Amniotic epithelial cell (primary cell): ENCODE measurements at regions not wholly inside any gene's neighbourhood (a gene's known extent, or its start where the extent isn't known, plus 50 kb on each side); places are given as distances from the start of the nearest gene placed in this dataset.
"Not testable (repeated sequence)": the region's sequence is repeated elsewhere in the genome, so short reads cannot be mapped to it uniquely, and the experiment has no call there.

Experiments
- DNase-seq: peaks from one replicate; pipeline ENCODE4 v3.0.0-alpha.2; 2010; ENCODE audit warnings: low read depth

DNA sequence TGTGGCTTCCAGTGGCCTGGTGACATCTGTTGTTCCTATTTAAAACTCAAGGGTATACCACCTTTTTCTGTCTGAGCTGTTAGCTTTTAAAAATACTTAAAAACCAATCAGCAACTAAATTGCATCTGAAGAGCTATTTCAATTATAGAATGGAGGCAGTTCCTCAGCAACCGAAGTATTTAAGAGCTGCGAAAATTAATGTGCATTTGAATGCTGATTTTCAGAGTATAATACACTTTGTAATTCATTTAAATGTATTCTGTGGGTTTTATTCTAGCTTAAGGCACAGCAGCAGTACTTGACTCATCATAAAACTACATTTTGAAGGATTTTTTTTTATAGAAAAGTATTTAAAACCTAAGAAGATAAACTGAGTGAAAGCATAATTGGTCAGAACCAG lies 404.9 kb upstream of the PRKCQ start:
- no peak for DNase-seq

DNA sequence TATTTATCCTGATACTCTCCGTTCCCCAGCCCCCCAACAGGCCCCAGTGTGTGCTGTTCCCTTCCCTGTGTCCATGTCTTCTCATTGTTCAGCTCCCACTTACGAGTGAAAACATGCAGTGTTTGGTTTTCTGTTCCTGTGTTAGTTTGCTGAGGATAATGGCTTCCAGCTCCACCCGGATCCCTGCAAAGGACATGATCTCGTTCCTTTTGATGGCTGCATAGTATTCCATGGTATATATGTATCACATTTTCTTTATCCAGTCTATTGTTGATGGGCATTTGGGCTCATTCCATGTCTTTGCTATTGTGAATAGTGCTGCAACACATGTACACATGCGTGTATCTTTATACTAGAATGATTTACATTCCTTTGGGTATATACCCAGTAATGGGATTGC lies 403.9 kb upstream of the PRKCQ start:
- not testable (repeated sequence) for DNase-seq

DNA sequence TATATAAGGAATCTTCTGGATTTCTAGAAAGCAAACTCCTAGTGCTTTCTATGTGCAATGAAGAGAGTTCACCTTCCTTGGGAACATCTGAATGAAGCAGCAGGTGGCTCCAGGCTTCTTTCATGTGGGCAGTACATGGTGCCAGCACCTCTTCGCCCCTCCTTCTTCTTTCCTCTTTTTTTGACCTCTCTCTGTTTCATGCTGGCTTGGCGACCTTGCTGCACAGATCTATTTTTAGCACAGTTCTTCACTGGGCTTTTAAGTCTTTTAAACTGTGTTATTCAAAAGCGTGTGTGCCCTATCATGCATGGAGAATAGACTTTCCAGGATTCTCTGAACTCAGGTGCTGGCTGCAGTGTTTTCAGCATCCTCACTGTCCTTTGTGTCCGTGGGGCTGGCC lies 400.3 kb upstream of the PRKCQ start:
- no peak for DNase-seq

DNA sequence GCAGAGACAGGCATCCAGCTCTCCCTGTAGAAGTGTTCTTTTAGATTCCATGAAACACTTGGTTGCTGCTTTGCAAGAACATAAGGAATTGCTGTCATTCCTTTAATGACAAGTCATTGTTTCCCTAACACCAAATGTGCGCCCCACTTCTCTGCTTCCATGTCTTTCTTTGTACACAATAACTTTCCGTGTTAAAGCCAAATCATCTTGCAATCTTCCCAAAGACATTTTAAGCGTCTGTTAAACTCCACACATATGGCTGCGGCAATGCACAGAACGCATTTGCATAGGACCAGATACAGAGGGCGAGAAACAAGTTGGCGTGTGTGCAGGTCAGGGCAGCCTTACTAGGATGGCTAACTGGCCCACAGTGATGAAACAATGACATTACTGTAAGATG lies 399.3 kb upstream of the PRKCQ start:
- no peak for DNase-seq

DNA sequence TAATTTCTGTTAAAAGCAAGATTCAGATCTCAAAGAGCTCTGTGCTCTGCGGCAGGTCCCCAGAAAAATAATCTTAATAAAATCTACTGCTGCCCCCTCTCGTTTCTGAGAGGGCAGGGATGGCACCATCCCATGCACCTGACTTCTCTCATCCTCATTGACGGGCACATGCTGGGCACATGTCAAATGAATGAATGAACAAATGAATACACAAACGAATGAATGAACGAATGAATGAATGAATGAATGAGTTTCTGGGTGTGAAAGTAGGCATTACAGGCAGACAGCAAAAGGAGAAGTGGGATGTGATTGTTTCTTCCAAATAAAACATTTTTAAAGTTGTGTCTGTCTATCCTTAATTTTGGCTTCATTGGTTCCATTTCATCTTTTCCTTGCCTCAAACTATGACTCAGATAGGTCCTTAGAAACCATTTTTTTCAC lies 398.1 kb upstream of the PRKCQ start:
- DNase-seq, result no peak

DNA sequence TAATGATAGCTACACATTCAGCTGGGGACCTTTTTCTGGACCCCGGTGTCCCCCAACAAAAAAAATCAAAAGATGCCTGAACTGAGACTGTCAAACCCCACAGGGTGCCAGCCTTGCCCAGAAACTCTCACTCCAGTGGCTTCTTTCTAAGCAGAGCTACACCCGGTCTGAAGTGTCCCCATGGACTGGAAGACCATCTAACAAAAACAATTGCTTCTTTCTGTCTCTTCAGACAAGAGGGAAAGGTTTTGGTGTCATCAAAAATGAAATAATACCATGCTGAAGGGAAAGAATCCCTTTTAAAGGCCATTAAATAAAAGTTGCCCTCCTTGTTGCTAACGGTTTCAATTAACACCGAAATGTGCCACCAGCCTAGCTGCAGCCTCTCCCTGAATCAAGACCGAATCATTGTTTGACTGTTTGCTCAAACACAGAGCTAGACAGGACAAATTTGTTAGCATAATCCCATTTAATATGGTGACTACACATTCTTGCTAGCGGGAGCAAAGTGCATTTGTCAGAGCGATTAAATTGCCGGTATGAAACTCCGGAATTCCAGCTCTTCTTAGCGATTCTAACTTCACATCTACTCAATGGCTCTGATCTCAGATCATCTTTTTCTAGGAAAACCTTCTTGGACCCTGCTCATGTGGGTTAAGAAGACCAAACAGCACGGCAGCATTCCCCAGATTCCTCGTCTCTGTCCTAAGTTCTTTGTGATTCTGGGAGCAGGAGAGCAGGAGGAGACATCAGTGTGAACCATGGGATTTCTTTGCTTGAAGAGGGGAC lies 397.5 kb upstream of the PRKCQ start:
- no peak for DNase-seq

DNA sequence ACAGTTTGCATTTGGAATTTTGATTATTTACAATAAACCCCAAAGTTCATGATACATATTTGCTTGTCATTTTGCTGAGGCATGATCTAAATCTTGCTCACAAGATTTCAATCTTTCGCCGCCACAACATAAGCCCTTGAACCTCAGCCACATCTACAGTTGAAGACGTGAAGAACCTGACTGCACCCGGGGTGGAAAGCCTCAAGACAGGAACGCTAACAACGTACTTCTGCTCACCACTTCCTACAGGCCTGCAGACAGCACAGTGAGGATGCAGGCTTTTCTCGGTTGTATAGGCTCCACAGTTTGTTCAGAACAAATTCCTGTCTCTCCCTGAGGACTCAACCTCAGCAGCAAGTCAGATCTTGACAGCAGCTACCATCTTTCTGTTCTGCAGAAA lies 393.8 kb upstream of the PRKCQ start:
- no peak for DNase-seq

DNA sequence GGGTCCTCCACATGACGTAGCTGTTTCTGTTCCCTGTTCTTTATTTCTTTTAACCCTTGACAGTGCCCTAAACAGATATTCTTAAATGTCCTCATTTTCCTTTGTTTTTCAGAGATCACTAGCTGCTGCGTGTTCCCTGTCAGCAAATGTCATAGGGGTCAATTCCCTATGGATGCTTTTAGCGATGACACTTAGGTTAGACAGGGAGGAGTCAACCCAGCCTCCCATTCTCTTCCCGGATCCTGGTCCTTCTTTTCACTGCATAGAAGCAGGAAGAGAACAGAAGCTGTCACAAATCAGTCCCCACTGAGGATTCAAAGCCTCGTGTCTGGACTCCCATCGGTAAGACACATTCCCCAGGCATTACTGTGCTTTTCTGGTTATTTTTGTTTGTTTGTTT lies 392.1 kb upstream of the PRKCQ start:
- DNase-seq, result no peak

DNA sequence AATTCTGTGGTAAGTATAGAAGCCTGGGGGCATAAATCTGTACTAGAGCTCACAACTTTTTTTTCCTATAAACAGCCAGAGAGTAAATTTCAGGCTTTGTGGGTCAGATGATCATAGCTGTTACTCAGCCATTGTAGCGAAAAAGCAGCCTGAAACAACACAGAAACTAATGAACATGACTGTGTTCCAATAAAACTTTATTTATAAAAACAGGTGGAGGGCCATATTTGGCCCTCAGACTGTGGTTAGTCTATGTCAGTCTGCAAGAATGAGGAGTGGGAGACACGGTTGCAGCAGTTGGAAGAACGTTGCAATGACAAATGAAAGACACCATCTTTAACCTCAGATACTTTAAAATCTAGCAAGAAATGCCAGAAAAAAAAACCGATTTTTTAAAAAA lies 389.6 kb upstream of the PRKCQ start:
- DNase-seq, result no peak

DNA sequence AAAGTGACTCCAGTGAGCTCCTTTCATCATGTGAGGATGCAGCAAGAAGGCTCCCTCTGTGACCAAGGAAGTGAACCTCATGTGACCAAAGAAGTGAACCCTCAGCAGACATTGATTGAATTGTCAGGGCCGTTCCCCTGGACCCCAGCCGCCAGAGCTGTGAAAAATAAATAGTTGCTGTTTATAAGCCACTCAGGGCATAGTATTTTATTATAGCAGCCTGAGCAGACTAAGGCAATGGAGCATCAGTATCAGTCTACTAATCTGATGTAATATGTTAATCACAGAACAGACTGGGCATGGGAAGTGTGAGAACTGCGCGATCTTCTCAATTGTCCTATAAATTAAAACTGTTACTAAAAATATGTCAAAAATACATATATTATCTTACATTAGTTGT lies 384.5 kb upstream of the PRKCQ start:
- DNase-seq, result no peak

DNA sequence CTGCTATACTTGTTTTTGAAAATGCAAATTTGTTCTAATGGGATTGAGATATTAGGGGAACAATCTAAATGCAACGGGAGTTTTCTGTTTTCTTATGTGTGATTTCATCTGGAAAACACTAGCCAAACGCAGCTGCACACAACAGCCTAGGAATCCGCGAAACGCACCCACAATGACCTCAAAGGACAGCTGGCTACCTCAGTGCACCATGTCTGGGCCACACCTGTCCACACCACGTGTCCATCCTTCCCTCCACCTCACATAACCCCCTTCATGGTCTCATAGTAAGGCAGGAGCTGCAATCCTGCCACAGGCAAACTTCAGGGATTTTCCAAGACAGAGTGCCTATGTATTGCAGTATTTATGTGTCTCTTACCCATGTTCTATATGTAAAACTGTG lies 382.5 kb upstream of the PRKCQ start:
- DNase-seq, result no peak

DNA sequence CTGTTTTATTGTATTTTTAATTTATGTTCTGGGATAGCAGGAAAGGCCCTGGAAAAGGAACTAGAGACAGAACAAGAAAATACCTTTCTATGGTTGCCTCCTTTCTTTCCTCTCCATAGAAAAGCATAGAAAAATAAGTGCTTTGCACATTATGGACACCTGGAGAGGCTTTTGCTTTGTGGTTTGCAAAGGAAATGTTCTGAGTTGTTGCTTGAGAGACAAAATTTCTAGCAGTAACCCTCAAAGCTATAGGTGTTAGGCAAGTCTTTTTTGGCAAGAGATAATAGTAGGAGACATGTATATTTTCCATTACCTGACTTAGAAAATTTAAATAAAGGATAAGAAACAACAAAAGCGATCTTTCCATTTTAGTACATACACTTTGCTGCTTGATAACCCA lies 378.6 kb upstream of the PRKCQ start:
- DNase-seq, result no peak

DNA sequence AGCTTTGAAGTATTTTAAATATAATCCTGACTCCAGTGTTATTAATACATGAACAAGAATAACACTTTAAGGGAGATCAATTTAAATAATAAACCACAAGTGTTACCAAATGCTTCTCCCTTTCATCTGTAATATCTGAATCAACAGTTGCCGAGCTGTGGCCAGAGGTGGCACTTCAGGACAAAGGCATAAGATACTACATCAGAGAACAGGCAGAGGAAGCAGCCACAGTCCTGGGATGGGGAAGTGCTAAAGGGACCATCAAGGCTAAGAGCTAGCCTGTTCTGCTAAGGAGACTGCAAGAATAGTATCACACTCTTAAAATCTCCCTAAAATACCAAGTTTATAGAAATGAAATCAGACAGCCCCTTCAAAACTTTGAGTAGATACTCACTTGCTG lies 378.2 kb upstream of the PRKCQ start:
- DNase-seq, result no peak

DNA sequence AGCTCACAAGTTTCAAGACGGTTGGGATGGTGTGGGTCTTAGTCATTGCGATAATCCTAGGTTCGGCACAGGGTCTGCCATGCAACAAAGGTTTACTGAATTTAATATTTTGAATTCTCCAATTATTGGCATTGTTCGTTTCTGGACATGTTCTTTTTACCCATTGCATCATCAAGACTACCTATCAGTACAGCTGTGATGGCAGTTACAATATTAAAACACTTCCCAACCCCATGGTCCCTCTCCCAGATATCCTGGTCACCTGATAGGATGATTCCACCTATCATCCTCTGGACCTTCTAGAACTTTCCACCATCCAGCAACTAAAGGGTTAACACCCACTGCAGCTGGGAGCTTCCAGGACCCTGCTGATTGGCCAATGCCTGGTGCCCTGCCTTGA lies 377.8 kb upstream of the PRKCQ start:
- no peak for DNase-seq

DNA sequence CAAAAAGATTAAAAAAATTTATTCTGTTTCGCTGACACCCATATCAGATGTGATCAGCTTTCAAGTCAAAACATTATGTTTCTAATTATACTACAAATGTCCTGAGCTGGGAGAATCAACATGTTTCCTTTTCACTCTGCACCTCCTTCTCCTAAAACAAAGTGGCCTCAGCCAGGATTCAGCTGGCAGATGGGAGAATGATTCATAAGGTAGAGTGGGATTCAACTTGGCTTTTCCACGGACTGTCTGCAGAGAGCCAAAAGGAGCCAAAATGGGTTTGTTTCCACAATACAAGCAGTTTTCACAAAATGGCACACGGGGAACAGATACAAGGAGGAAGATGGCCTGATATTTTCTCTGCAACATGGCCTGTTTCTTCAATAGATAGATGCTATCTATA lies 376.5 kb upstream of the PRKCQ start:
- no peak for DNase-seq

DNA sequence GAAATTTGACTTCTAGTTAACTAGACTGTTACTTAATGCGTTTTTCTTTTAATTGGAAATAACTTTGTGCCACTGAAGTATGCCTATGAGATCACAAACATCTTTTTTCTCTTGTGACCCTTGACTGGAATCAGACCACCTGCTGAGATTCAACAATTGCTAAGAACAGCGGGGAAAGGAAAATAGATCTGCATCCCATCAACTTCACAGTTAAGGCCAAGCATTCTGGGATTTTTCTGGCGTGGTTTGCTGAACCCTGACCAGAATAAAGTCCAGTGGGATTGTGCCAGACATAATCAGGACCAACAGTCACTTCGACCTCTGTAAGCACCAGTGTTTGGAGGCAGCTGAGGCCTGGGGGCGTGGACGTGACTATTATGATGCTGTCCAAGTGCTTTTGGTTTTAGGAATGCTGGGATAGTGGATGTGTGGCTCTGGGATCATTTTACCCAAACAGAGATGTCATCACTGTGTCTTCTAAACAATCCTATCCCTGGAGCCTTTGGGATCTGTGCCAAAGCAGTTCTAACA lies 373.3 kb upstream of the PRKCQ start:
- no peak for DNase-seq

DNA sequence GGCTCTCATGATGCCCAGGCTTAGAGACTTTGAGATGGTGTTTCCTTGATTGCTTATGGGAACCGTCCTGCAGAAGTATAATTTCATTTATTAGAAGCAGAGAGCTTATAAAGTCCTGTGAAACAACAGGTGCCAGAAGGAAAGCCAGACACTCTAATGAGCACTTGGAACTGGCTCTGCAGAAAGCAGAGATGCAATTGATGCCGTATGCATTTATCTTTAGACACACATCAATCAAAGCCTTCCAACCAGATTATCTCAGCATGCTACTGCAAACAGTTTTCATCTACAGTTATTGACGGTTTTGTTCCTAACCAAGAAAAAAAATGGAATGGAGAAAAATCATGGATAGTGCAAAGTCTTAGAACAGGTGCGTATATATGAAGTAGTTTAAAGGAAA lies 371.7 kb upstream of the PRKCQ start:
- DNase-seq, result no peak

DNA sequence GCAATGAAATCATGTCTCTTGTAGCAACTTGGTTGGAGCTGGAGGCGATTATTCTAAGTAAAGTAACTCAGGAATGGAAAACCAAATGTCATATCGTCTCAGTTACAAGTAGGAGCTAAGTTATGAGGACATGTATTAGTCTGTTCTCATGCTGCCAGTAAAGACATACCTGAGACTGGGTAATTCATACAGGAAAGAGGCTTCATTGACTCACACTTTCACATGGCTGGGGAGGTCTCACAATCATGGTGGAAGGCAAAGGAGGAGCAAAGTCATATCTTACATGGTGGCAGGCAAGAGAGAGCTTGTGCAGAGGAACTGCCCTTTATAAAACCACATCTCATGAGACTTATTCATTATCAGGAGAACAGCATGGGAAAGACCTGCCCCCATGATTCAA lies 370.1 kb upstream of the PRKCQ start:
- DNase-seq, result no peak

DNA sequence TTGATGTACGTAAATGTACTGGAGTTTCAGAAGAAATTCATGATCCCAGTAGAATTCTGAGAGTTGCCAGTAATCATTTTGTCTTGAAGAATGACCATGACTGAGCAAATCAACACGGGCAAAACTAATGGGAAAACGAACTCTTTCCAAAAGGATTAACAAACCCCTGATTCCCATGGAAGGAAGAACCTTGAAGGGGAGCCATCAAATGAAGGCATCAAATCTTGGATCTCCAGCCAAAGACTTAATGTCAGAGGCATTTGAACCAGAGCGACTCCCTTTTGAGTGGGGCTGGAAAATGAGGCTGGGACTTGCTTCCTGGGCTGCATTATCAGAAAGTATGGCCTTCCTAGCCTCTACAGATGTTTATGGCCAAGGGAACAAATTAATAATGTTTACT lies 364.4 kb upstream of the PRKCQ start:
- DNase-seq, result no peak

DNA sequence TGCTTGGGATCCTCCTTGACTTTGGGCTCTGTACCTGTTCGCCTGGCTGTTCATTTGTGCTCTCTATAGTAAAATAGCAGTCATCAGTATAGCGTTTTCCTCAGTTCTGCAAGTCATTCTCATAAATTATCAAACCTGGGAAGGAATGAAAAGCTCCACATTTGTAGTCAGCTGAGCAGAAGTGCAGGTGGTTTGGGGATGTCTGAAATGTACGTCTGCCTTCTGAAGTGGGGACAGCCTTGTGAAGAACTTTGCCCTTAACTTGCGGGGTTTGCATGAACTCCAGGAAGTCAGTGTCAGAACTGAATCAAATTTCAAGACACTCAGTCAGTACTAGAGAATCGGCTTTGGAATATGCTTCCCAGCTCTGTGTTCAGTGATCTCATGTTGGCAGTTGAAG lies 358.3 kb upstream of the PRKCQ start:
- no peak for DNase-seq

DNA sequence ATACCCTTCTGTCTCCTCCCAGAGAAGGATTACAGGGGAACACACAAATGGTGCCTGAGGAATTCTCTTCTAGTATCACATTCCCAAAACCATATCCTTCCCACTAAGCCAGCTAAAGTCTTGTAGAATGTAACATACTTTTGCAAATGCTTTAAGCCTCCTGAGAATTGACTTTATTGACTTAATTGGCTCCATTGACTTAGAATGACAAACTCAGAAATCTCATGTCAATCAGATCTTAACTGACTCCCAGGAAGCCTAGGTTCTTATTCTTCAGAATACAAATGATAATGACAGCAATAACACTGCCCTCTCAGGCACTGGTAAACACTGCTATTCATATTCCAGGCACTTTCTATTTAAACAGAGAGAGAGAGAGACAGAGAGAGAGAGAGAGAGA lies 356.9 kb upstream of the PRKCQ start:
- no peak for DNase-seq

DNA sequence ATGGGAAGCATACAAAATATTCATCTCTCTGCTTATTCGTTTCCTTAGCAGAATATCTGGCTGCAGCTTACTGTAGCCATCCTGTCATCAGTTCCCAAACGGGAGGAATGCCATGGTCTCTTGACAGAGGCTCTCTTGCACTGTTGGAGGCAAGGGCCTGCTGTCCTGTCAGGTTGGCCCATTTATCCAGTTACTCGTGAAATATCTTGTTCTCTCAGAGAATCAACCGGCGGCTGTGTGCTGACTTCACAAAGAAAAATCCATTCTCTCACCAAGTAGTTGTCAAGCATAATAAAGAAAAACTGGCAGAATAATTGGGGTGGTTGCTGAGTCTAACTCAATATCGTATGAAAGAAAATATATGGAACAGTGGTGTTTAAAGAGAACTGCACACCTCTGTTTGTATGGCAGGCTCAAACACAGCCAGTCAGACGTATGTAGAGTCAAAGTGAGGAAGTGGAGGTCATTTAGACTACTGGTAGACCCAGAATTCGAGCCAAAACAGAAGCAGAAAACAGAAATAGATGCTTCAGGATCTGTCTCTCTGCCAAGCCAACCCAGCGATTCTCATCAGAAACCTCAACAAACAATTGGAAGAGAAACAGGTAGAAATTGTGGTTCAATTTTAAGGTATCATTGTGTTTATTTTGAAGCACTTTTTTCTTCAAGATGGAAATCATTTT lies 349.2 kb upstream of the PRKCQ start:
- DNase-seq, result no peak

DNA sequence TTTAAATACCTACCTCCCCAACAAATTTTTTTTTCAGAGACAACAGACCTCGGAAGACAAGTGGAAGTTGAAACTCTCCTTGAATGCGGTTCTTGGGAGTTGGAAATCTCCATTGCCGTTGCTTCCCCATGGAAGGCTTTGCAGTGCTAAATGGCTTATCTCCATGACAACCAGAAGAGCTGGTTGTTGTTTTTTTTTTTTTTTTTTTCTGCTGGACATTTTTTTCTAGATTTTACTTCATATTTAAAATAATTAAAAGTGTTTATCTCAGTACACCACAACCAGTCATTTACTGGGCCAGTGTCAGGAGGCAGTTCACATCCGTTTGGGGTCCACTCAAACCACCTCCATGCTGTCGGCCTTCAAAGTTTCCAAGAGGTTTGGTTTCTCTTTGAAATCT lies 348.5 kb upstream of the PRKCQ start:
- no peak for DNase-seq

DNA sequence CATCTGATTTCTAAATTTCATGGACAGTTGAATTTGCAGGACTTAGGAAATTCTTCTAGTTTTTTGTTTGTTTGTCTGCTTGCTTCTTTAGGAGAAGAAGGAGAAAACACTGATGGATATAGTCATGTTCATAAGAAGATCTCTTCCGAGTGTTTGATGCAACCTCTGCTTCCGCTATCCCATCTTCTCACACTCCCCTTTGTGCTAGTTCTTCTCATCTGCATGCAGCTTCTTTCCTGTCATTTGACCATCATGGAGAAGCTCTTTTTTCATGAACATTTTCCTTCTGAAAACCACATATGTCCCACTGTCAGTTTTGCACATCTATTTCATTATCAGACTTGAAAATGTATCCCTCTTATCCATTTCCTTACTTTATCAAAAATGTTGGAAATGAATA lies 346.9 kb upstream of the PRKCQ start:
- no peak for DNase-seq
